ENCODE measurements at regions not wholly inside any gene's neighbourhood (a gene's known extent, or its start where the extent isn't known, plus 50 kb on each side); places are given as distances from the start of the nearest gene placed in this dataset.

DNA sequence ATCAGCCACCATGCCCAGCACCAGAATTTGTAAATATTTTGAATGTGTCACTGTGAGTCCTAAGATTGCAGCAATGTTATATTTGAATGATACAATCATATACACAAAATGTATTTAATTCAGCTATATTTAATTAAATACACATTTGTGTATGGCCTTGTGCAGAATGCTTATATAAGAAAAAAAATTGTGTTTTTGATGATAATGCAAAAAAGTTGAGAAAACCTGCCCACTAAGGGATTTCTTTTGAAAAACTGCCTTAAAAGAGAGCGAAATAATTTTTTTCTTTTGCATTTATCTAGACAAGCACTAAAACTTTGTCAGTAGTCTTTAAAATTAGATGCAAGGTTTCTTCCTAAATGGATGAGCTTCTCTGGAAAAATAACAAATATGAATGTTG, 68.1 kb upstream of the OTUD4 start:
- TF ChIP-seq, protein P1, sequence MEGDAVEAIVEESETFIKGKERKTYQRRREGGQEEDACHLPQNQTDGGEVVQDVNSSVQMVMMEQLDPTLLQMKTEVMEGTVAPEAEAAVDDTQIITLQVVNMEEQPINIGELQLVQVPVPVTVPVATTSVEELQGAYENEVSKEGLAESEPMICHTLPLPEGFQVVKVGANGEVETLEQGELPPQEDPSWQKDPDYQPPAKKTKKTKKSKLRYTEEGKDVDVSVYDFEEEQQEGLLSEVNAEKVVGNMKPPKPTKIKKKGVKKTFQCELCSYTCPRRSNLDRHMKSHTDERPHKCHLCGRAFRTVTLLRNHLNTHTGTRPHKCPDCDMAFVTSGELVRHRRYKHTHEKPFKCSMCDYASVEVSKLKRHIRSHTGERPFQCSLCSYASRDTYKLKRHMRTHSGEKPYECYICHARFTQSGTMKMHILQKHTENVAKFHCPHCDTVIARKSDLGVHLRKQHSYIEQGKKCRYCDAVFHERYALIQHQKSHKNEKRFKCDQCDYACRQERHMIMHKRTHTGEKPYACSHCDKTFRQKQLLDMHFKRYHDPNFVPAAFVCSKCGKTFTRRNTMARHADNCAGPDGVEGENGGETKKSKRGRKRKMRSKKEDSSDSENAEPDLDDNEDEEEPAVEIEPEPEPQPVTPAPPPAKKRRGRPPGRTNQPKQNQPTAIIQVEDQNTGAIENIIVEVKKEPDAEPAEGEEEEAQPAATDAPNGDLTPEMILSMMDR (conservative IDR thresholded peaks at IDR 0.05; ENCODE audit: low read depth, low read length): no peak
- no peak for TF ChIP-seq EZH2 (IDR thresholded peaks at IDR 0.05; ENCODE audit: low read length, unreplicated experiment)

All from PC-3 (cell line).